Activated CD4-positive, alpha-beta memory T cell treated with anti-CD3 and anti-CD28 coated beads, Interleukin-2, amount 10 ng/mL, durations not matched to agents 7 days and 5 days (primary cell): ENCODE measurements at regions not wholly inside any gene's neighbourhood (a gene's known extent, or its start where the extent isn't known, plus 50 kb on each side); places are given as distances from the start of the nearest gene placed in this dataset.

Experiments used
- CTCF ChIA-PET: fragments of 350-600 bp; sonication (Branson Sonifier 250); formaldehyde crosslinking; loops from one replicate; lab custom pipeline; 2021; ENCODE audit warnings: antibody characterized with exemption, inconsistent platforms; lab: Charles Lee
- POLR2A ChIA-PET: fragments of 350-600 bp; sonication (Branson Sonifier 250); formaldehyde crosslinking; loops from one replicate; lab custom pipeline; 2021; ENCODE audit warnings: antibody characterized with exemption; lab: Charles Lee
- DNase-seq: peaks from one replicate; pipeline ENCODE4 v3.0.0-alpha.2; 2020
- H3K27ac Mint-ChIP-seq: one replicate; pipeline ENCODE4 v1.8.0; 2021; ENCODE audit warnings: mild to moderate bottlenecking, mixed read lengths
- H3K27me3 Mint-ChIP-seq: one replicate; pipeline ENCODE4 v1.8.0; 2021; ENCODE audit warnings: mixed read lengths
- H3K36me3 Mint-ChIP-seq: one replicate; pipeline ENCODE4 v1.8.0; 2021; ENCODE audit warnings: low read depth, mixed read lengths
- H3K4me1 Mint-ChIP-seq: one replicate; pipeline ENCODE4 v1.8.0; 2021; ENCODE audit warnings: mixed read lengths
- H3K4me3 Mint-ChIP-seq: one replicate; pipeline ENCODE4 v1.8.0; 2021; ENCODE audit warnings: mild to moderate bottlenecking, mixed read lengths
- H3K9me3 Mint-ChIP-seq: one replicate; pipeline ENCODE4 v1.8.0; 2021; ENCODE audit warnings: mixed read lengths

DNA sequence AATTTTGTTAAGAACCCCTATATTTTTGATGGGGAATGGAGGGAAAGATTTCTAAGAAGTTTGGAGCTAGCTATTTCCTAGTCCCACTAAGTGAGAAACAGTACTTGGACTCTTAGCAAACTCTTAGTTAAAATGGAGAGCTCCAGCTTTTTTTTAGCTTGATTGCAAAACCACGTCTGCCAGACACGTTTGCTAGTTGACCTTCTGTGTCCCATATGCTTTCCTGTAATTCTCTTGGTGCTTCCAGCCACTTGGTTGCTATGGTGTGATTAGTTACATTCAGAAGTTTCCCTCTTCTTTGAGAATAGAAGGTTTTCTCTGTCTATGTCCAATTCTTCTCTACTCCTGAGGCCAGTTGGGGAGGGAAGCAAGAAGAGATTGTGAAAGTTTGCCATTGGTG lies 417.0 kb upstream of the TLE4 start:
- CTCF ChIA-PET = no interaction called here
- no peak for DNase-seq
- POLR2A ChIA-PET = no interaction called here
- Mint-ChIP-seq H3K36me3 (no peaks in the 10 kb centered on the region), H3K4me3 (no peak overlapping the region), H3K4me1 (no peaks in the 10 kb centered on the region), H3K27me3 (no peaks in the 10 kb centered on the region), H3K9me3 (no peaks in the 10 kb centered on the region), H3K27ac (no peak overlapping the region)

DNA sequence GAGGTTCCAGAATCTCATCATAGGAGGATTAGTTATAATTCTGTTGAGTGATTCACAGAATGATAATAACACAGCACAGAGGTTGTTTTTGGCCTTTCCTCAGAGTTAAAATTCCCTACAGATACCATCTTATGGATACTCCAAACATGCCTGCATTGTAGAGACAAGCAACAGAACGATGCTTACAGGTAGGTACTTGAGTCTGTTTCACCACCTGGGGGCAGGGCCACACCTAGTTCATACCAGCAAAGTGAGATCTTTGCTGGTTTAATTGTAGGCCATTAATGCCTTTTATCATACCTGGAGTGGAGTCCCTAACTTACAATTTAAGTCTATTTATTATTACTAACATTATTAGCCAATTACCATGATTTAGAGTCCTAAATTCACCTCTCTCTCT lies 416.5 kb upstream of the TLE4 start:
- H3K27ac Mint-ChIP-seq = no peak overlapping the region
- no peaks in the 10 kb centered on the region for H3K9me3 Mint-ChIP-seq
- H3K36me3 Mint-ChIP-seq = no peaks in the 10 kb centered on the region
- no peak for DNase-seq
- H3K27me3 Mint-ChIP-seq = no peaks in the 10 kb centered on the region
- H3K4me1 Mint-ChIP-seq = no peaks in the 10 kb centered on the region
- POLR2A ChIA-PET = no interaction called here
- no peak overlapping the region for H3K4me3 Mint-ChIP-seq
- CTCF ChIA-PET = no interaction called here

DNA sequence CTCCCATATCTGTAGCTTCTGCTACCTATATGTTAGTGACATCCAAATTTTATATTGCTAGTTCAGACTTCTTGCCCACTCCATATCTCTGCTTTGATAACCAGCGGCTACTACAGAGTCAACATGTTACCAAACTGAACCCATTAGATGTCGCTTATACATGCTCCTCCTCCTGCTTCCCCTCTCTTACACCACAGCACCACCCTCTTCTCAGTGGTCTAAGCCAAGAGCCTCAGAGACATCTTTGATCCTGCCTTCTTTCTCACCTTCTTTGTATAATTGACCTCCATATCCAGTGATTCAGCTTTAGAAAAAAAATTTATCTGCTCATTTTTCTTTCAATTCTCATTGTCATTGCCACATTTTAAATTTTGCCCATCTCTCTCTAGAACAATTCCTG lies 408.2 kb upstream of the TLE4 start:
- H3K4me3 Mint-ChIP-seq = no peak overlapping the region
- ChIA-PET CTCF (no interaction called here), POLR2A (no interaction called here)
- DNase-seq = no peak
- H3K27ac Mint-ChIP-seq = no peak overlapping the region
- no peaks in the 10 kb centered on the region for H3K4me1 Mint-ChIP-seq
- H3K36me3 Mint-ChIP-seq = no peaks in the 10 kb centered on the region
- no peaks in the 10 kb centered on the region for H3K27me3 Mint-ChIP-seq
- H3K9me3 Mint-ChIP-seq = no peaks in the 10 kb centered on the region

DNA sequence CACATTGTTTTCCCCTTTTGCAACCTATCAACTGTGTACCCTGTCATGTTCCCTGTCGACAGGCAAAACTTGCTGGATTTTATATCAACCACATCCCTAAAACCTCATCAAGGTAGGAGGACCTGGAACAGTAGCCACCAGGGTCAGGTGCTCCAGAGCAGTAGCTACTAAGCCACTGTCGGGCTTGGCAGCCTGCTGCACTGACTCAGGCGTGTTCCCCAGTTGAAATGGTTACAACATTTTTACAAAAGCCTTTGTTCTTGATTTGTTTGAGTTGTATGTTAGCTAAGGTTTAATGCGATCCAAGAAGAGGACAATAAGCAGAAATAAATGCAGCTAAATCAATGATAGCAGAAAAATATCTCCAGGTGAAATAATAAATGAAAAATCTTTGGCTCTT lies 407.4 kb upstream of the TLE4 start:
- Mint-ChIP-seq H3K4me1 (no peaks in the 10 kb centered on the region), H3K4me3 (no peak overlapping the region), H3K27ac (no peak overlapping the region), H3K27me3 (no peaks in the 10 kb centered on the region), H3K36me3 (no peaks in the 10 kb centered on the region), H3K9me3 (no peaks in the 10 kb centered on the region)
- POLR2A ChIA-PET = no interaction called here
- CTCF ChIA-PET = no interaction called here
- DNase-seq = no peak

DNA sequence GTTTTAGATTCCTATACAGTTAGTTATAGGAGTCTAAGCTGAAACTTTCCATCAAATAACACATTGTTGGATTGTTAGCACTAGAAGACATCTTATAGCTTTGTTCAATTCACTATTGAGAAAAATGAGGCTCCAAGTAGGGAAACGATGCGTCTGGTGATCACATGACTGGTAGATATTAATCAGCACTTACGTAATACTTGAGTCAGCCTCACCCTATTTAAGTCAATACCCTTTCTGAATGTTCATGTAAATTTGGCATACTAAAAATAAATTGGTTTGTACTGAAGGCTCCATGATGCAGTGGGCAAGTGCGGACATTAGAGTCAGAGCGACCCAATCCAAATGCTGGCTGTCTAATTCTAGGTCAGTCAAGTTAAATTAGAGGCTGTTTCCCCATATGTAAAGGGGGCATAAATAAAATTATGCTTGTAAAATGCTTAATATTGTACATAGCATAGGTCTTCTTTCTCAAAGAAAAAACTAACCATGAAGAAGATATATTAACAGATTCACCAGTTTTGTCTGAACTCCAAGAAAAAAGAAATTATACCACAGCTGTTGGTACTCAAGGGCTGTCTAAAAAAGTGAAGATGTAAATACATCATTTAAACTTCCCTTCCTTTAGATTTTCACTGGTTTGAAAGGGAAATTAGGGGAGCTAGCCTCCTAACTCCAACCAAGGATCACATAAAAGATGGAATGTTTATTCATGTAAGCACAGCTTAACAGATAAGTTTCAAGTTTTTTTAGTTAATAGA lies 406.6 kb upstream of the TLE4 start:
- ChIA-PET POLR2A (no interaction called here), CTCF (no interaction called here)
- Mint-ChIP-seq H3K4me3 (no peak overlapping the region), H3K36me3 (no peaks in the 10 kb centered on the region), H3K4me1 (no peaks in the 10 kb centered on the region), H3K27ac (no peak overlapping the region), H3K9me3 (no peaks in the 10 kb centered on the region), H3K27me3 (no peaks in the 10 kb centered on the region)
- DNase-seq = no peak

DNA sequence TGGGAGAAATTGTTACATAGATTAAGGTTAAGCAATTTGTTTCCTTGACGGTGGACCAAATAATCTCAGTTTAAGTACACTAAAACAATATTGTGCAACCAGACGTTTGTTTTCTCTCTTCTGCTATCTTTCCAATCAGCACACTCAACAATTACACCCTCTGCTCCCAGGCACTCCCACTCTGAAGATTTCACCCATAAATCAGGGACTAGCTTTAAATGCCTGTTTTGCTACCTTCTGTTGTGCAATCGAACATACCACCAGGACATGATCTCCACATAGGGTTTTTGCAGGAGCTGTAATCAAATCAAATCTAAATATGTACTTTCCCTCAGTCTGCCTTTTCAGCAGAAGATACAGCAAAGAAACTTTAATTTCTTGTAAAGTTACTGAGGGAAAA lies 405.8 kb upstream of the TLE4 start:
- ChIA-PET POLR2A (no interaction called here), CTCF (no interaction called here)
- Mint-ChIP-seq H3K27ac (no peak overlapping the region), H3K27me3 (no peaks in the 10 kb centered on the region), H3K36me3 (no peaks in the 10 kb centered on the region), H3K4me1 (no peaks in the 10 kb centered on the region), H3K4me3 (no peak overlapping the region), H3K9me3 (no peaks in the 10 kb centered on the region)
- no peak for DNase-seq

DNA sequence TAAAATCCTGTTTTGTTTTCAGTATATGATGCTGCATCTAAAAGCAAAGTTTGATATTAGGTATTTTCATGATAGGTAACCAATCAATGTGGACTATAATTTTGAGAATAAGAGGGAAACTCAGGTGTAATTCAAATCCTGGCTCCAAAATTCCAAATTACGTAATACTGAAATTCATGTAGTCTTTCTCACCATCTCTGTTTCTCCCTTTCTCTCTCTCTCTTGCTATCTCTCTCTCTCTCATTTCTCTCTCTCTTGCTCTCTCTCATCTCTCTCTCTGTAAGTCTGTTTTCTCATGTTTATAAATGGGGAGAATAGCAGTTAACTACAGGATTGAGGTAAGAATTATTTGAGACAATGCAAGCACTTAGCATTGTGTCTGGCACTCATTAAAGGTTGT lies 401.1 kb upstream of the TLE4 start:
- H3K36me3 Mint-ChIP-seq = no peaks in the 10 kb centered on the region
- no peaks in the 10 kb centered on the region for H3K9me3 Mint-ChIP-seq
- no peaks in the 10 kb centered on the region for H3K27me3 Mint-ChIP-seq
- H3K27ac Mint-ChIP-seq = no peak overlapping the region
- ChIA-PET POLR2A (no interaction called here), CTCF (no interaction called here)
- no peaks in the 10 kb centered on the region for H3K4me1 Mint-ChIP-seq
- no peak for DNase-seq
- H3K4me3 Mint-ChIP-seq = no peak overlapping the region

DNA sequence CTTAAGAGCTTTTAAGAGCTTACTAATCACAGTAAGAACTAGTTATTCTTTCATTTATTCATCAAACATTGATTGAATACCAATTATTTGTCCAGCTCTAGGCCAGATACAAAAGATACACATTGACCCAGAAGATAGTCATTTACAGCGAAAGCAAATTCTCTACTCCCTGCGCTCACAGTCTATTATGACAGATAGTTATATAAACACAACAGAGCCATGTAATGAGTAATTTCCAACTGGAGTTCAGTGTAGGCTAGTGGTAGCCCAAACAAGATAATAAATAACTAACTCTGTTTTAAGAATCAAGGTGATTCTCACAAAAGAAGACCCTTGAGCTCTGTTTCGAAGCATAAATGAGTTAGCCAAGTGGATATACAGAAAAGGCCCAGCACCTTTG lies 397.8 kb upstream of the TLE4 start:
- Mint-ChIP-seq H3K27ac (no peak overlapping the region), H3K9me3 (no peaks in the 10 kb centered on the region)
- CTCF ChIA-PET = no interaction called here

DNA sequence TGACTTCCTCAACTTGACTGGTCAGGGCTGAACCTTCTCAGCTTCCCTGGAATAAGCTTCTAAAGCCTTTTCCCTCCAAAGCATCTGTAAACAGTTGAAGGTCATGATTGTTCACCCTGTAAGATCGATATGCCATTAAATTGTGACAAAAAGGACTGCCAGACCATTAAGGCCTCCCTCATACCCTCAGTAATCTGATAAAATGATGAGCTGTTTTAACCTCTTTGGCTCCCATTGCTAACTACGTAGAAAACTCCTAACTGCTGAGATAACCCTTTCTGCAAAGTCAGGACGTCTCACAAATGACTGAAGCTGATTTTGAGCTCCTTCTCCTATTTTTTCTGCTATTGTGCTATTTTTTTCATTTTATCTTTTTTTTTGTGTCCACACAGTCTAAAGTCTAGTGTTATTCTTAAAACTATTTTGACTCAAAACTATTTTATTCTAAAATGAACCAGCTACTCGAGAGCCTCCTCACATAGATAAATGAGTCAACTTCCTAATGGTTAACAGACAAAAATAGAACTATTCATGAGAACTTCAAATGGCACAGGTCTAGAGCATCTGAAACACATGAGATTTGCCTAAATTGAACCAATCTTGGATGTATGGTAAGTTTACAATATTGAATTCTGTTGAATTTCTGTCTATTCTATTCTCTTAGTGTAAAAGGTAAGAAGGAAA lies 395.6 kb upstream of the TLE4 start:
- Mint-ChIP-seq H3K4me1 (no peaks in the 10 kb centered on the region), H3K36me3 (no peaks in the 10 kb centered on the region), H3K4me3 (no peak overlapping the region), H3K27me3 (no peaks in the 10 kb centered on the region), H3K9me3 (no peaks in the 10 kb centered on the region), H3K27ac (no peak overlapping the region)
- POLR2A ChIA-PET = no interaction called here
- CTCF ChIA-PET = no interaction called here
- no peak for DNase-seq

More for the DNA sequence above, 397.8 kb upstream of the TLE4 start:
- no peak for DNase-seq
- Mint-ChIP-seq H3K4me1 (no peaks in the 10 kb centered on the region), H3K36me3 (no peaks in the 10 kb centered on the region), H3K4me3 (no peak overlapping the region), H3K27me3 (no peaks in the 10 kb centered on the region)
- POLR2A ChIA-PET = no interaction called here

DNA sequence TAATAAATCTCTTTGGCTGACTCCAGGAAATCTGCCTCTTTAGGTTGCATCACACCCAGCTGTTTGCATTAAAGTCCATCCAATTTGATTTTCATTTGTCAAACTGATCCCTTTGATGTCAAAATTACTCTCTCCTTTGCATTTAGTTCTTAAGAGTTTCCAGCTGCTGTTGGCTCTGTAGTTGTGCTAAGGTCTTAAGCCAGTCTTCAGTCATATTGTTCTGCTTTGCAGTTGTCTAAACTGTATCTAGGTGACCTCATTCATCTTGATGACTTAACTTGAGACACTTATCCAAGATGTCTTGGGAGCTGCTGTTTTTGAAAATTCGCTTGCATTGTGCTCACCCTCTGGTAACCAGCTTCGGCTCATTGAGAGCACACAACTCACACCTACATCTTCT lies 386.9 kb upstream of the TLE4 start:
- Mint-ChIP-seq H3K4me1 (no peaks in the 10 kb centered on the region), H3K9me3 (no peaks in the 10 kb centered on the region), H3K27me3 (no peaks in the 10 kb centered on the region), H3K4me3 (no peak overlapping the region), H3K36me3 (no peaks in the 10 kb centered on the region), H3K27ac (no peak overlapping the region)
- CTCF ChIA-PET = no interaction called here
- no peak for DNase-seq
- POLR2A ChIA-PET = no interaction called here

DNA sequence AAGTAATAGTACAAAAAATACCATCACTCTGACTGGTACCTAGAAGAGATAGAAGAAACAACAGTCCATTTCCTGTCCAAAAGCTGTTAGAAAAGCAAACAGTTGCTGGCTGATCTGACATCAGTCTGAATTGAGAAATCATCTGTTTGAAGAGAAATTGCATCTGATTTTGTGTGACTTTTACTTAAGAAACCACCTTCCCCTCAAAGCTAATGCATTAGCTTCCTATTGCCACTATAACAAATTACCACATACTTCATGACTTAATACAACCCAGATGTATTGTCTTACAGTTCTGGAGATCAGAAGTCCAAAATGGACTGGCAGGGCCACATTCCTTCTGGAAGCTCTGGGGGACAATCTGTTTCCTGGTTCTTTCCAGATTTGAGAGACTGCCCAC lies 385.9 kb upstream of the TLE4 start:
- ChIA-PET CTCF (no interaction called here), POLR2A (no interaction called here)
- Mint-ChIP-seq H3K4me1 (no peaks in the 10 kb centered on the region), H3K27ac (no peak overlapping the region), H3K27me3 (no peaks in the 10 kb centered on the region), H3K4me3 (no peak overlapping the region), H3K36me3 (no peaks in the 10 kb centered on the region), H3K9me3 (no peaks in the 10 kb centered on the region)
- no peak for DNase-seq

DNA sequence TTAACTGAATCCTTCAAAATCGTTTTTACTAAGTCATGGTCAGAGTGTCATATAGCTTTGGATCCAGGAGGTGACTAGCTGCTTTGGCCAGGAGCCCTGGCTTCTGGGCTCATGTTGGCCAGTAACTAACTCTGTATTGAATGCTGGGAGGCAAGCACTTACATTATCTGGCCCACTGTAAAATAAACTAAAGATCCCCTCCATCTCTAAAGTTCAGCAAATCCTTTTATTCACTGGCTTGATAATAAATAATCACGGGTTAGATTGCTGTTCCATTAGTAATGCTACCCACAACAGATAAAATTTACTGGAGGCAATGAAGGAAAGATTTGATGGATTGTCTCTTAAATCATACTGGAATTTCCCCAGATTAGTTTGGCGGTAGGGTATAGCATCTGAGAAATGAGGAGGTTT lies 382.2 kb upstream of the TLE4 start:
- H3K9me3 Mint-ChIP-seq = no peaks in the 10 kb centered on the region

DNA sequence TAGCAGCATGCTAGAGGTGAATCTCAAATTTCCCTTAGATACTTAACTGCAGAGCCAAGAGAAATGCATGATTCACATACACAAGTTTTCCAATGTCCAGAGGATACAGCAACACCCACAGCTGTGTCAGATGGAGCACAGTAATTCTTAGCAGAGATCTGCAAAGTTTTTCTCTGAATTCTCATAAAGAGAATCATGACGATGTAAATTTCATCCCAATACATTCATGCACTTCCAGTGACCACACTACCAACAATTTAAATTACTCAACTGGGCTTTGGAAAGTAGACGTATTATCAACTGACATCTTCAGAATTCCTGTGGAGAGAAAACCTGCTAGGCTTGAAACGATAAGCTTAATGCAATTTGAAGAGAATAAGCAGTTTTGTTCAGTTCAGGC lies 378.8 kb upstream of the TLE4 start:
- Mint-ChIP-seq H3K4me1 (no peaks in the 10 kb centered on the region), H3K4me3 (no peak overlapping the region), H3K36me3 (no peaks in the 10 kb centered on the region), H3K27ac (no peak overlapping the region), H3K27me3 (no peaks in the 10 kb centered on the region), H3K9me3 (no peaks in the 10 kb centered on the region)
- no peak for DNase-seq
- POLR2A ChIA-PET = no interaction called here
- CTCF ChIA-PET = no interaction called here

More for the DNA sequence above, 382.2 kb upstream of the TLE4 start:
- H3K27ac Mint-ChIP-seq = no peak overlapping the region
- H3K27me3 Mint-ChIP-seq = no peaks in the 10 kb centered on the region
- CTCF ChIA-PET = no interaction called here
- H3K4me3 Mint-ChIP-seq = no peak overlapping the region
- H3K4me1 Mint-ChIP-seq = no peaks in the 10 kb centered on the region
- POLR2A ChIA-PET = no interaction called here
- H3K36me3 Mint-ChIP-seq = no peaks in the 10 kb centered on the region
- no peak for DNase-seq
